Glomerular visceral epithelial cell (primary cell): ENCODE measurements at regions not wholly inside any gene's neighbourhood (a gene's known extent, or its start where the extent isn't known, plus 50 kb on each side); places are given as distances from the start of the nearest gene placed in this dataset.
"Not testable (repeated sequence)": the region's sequence is repeated elsewhere in the genome, so short reads cannot be mapped to it uniquely, and the experiment has no call there.

Experiments used
- DNase-seq: peaks from one replicate; pipeline ENCODE4 v3.0.0-alpha.2; 2016; ENCODE audit errors: extremely low spot score

DNA sequence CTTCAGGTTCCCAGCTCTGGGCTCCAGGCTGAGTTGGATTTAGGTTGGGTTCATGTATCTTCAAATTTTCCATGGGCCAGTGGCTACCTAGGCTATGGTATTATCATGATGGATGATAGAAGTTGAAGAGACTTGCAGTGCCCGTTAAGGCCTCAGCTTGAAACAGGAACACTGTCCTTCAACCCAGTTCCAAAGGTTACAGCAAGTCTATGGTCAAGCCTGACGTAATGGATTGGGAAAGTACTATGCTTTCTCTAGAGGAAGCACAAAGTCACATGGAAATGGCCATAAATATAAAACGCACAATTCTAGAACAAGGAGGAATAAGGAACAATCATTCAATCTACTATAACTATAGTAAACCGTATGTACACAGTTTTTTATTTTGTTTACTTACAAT lies 593.2 kb downstream of the ZEB2 start:
- no peak for DNase-seq

DNA sequence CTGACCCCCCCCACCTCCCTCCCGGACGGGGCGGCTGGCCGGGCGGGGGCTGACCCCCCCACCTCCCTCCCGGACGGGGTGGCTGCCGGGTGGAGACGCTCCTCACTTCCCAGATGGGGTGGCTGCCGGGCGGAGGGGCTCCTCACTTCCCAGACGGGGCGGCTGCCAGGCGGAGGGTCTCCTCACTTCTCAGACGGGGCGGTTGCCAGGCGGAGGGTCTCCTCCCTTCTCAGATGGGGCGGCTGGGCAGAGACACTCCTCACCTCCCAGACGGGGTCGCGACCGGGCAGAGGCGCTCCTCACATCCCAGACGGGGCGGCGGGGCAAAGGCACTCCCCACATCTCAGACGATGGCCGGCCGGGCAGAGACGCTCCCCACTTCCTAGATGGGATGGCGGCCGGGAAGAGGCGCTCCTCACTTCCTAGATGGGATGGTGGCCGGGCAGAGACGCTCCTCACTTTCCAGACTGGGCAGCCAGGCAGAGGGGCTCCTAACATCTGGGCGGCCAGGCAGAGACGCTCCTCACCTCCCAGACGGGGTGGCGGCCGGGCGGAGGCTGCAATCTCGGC lies 597.6 kb downstream of the ZEB2 start:
- not testable (repeated sequence) for DNase-seq

DNA sequence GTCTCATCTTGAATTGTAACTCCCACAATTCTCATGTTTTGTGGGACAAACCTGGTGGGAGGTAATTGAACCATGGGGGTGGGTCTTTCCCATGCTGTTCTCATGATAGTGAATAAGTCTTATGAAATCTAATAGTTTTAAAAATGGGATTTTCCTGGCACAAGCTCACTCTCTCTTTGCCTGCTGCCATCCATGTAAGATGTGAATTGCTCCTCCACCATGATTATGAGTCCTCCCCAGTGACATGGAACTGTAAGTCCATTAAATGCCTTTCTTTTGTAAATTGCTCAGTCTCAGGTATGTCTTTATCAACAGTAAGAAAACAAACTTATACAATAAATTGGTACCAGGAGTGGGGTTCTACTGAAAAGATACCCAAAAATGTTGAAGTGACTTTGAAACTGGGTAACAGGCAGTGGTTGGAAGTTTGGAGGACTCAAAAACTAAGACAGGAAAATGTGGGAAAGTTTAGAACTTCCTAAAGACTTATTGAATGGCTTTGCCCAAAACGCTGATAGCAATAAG lies 601.4 kb downstream of the ZEB2 start:
- no peak for DNase-seq

DNA sequence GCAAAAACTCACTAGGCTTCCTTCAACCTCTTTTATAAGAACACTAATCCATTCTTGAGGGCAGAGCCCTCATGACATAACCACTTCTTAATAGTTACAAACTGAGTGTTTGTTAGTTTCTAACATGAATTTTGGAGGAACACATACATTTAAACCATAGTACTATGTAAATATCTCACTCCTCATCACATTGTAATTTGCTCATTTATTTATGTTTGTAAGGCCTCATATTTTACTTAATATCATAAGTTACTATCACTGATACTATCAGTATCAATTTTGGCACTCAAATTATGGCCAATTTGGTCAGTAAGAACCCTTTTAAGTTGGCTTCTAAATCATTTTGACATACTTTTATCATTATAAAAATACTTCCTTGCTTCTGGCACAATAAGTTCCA lies 603.1 kb downstream of the ZEB2 start:
- no peak for DNase-seq

DNA sequence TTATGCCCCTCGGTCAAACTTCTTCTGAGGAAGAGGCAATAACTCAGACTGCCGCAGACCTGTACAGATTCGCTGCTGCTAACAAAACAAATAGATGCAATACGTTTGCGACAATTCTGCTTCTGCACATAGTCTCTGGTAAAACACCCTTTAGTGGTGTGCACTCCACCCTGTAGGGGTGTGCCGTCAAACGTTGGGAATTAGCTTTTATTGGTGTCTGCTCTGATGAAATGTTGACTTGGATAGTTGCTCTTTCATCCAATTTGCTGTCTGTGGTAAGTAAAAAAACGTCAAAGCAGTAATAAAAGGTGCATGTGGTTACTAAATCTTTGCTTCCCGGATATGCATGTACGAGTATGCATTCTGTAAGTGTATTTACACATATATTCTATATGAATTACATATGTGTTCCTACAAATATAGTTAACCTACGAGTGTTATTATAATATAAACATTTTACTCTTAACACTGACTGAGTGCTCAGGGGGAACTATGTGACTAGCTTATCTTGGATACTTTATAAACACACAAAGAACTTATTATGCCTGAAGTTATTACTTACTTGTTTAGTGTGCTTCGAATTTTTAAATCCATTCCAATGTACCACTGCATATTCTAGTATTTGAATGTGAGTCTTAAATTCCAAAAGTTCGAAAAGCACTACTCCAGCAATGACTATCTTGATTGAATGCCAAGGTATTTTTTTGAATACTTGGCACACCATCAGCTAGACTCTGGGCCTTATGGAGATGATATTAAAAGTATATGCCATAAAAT lies 610.2 kb downstream of the ZEB2 start:
- DNase-seq = no peak

DNA sequence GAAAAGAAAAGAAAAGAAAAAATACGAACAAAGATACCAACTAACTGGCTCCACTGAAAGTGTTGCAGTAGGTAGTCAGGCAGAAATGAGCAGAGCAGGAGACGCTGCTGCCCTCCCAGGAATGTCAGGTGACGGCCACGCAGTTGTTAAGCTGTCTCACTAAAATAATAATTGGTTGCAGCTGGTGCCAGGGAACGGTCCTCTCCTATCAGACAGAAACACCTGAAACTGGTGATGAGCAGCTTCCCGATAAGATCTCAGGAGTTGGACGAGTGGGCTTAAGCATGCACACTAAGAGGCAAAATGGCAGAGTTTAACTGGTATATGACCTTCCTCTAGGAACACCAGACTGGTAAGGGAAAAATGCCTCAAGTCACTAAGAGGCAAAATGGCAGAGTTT lies 611.1 kb downstream of the ZEB2 start:
- no peak for DNase-seq

DNA sequence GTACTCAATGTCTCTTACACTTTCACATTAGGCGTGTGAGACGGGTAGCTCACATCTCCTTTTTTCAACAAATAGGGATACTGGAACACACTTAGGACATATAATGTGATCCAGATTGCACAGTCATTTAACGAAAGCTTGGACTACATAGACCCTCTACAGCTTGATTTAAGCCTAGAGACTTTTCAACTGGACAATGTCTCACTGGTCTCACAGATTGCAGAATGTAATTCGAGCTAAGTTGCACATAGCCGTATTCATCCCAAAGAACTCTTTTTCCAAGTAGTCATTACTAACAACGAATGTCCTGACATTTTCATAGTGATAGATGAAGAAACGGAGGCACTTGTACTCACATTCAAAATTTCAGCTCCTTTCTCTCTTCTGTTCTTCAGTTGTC lies 612.1 kb downstream of the ZEB2 start:
- DNase-seq = no peak

DNA sequence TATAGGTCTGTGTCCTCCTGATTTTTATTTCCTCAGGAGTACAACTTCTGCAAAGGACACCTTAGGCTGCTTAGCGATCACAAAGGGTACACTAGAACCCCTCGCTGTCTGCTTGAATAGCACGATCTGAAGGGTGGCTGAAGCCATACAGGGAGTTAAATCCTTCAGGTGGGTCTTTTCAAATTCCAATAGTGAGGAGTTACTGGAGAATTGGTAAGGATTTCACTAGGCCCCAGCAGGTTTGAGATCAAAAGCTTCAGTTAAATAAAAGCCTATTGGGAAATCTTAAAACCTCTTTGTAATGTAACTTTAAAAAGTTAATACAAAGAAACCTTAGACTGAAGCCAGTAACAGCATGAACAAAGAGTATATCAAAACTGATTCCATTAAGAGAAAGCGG lies 613.1 kb downstream of the ZEB2 start:
- DNase-seq = no peak

DNA sequence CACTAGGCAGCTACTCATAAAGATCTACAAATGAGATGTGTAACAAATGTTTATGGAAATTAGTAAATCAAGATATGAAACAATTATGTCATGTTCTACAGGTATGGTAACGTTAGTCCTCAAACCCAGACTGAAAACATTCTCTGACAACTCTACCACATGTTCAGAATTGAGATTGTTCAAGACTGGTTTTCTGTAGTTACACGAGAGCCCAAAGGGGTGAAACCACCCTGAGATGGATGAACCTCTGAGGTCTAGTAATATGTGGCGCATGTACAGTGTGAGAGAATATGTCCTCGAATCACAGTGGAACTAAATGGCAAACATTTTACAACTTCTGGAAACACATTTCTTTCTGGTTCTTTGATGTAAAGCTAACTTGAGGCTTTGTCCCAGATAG lies 614.3 kb downstream of the ZEB2 start:
- DNase-seq = no peak

DNA sequence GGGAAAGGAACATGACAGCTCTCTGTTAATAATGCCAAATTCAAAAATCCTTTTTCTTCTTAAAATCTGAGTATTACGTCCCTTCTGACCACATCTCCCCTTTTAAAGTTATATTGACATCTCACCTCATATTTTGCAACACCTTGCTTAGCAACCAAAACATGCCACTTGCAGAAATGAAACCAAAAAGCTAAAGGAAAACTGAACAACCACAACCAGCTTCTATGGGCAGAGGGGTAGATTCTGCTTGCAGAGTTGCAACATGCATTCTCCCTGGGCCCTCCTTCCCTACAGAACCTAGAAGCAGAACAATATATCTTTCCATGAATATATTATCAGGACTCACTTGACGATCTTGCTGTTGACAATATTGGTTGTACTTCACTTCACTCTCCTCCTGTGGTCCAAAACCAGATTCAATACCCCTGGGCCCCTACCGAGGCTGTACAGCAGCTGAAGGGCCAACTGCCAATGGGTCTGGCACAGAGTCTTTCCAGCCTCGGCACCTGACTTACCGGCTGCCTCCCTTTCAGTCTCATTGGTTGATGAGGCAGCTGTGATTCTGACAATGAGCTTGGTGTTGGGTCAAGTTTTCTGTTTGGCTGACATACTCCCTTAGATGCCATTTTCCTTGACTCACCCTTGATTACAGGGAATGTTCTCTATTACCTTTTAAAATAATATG lies 616.6 kb downstream of the ZEB2 start:
- peak; percentile 15 for DNase-seq

DNA sequence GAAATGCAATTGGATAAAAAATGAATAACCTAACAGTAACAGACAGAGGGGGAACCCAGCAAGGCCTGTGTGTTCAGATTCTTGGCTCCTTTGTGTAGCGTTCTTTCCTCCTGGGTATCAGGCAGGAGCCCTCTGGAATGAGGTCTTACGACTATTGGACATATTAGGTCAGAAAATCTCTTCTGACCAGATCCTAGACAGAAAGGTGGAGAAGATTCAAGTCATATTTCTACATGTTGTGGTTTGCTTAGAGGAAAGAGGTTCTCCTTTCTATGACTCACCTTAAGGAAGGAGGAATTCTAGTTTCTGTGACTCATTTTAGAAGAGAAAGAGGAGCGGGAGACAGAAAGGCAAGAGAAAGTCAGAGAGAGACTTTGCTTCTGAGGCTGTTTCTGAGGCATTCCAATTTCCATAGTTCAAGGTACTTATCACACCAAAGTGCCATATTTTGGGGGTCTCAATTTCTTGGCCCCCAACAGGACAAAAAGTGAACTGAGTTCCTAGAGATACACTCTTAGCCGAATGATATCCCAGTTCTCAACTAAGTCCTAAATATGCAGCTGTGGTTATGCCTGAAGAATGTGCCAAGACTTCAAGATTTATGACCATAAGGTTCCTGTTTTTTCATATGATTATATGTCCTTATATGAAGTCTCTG lies 618.6 kb downstream of the ZEB2 start:
- DNase-seq = peak; percentile 87

DNA sequence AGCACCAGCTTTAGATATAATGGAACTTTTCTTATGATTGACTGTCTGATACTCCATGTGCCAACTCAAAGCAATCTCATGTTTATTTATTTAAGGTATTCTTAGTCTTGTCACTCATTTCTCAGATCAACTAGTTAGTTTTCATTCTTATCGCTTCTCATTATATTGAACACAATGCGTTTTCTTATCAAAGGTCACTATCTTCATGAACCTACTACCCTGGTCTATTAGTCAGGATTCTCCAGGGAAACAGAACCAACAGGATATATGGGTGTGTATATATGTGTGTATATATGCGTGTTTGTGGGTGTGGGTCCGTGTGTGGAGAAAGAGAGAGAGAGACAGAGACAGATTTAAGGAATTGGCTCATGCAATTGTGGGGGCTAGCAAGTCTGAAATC lies 619.9 kb downstream of the ZEB2 start:
- DNase-seq = no peak

DNA sequence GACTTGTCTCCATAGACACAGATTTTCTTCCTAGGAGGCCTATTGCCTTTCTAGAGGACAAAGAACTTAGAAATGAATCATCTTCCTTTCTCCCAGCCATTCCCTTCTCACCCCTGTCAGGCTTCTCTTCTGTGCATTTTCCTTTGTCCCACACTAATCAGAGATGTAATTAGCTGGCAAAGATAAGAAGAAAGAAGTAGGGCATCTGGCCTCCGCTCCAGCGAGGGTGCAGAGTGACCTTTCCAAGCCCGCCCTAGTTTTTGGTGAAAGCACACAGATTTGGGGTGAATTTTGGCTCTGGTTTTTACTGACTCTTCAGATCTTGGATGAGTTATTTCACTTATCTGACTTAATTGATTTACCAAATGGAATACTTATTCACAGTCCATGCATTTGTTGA lies 626.5 kb downstream of the ZEB2 start:
- no peak for DNase-seq

DNA sequence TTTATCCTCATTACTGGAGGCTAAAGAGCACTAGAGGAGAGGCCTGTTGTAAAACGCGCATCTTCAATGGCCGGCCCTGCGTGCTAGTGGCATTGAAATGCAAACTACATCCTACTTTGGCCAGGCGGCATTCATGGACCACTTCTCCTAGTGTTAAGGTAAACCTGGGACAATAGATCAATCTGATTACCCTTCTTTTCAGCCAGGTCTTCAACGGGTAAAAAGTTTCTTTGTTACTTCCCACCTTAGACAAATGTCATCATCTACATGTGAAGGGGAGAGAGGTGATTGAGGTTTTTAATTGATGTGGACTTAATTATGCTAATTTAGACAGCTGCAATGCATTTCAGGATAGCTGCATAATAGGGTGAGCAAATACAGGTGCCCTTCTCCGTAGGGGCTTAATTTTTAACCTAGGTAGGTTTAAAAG lies 628.0 kb downstream of the ZEB2 start:
- DNase-seq = no peak

DNA sequence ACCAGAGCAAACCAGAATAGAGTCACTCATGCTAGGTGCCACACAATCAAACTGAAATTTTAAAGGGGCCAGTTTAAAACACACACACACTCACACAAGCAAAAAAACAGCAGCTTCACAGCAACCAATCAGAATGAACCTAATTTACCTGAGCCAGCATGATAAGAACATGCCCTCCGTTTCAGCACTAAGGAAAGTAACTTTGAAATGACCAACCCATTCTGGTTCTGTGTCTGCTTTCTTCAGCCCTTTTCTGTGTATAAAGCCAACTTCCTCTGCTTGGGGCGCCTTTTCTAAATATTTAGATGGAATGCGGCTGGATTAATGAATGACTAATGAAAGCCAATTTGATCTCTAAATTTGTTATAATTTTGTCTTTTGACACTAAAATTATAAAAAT lies 629.1 kb downstream of the ZEB2 start:
- DNase-seq = no peak

DNA sequence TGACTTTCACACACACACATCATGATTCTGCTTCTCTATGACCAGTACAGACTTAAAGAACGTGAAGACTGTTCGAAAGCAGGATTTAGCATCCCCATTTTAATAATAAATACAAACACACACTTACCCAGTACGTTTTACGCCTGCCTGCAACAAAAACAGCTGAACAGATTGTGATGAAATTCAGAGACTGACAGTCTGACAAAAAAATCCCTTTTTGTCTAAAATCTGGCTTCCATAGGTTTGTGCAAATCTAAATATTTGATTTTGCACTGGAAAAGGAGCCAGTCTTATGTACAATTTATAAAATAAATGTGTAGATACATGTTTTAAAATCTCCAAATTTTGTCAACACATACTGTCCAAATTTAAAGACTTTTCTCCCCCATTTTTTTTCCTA lies 630.7 kb downstream of the ZEB2 start:
- DNase-seq = no peak

DNA sequence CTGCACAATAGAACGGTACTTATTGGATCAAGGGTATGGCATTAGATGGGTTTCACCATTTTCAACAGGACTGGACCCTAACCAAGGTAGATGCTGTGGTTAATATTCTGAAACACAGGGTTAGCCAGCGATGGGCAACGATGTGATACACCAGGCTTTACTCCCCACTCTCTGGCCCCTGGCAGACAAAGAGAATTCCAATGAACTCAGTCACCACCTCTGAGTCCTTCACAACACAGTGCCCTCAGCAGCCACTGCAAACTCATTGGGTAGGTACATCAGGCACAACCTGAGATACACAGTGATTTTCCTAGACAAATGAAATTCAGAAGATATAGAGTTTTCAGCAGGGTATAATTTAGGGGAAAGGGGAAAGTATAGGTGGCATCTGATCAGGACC lies 634.5 kb downstream of the ZEB2 start:
- peak; percentile 79 for DNase-seq

DNA sequence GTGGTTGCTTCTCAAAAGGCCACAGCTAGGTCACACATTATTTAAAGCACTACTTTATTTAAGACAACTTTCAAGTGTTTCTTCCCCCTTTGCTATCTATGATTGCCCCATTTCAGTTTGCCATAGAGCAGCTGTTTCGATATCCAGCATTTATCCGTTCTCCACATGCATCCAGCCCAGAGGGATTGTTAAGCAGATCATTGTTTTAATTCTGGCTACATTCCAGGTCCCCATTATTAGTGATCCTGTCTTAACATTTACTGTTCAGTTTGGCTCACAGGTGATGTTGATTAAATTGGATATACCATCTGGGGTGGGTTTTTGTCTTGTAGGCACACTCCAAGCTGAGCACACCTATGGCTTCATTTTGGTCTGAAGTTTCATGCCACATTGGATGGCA lies 638.7 kb downstream of the ZEB2 start:
- DNase-seq = no peak

DNA sequence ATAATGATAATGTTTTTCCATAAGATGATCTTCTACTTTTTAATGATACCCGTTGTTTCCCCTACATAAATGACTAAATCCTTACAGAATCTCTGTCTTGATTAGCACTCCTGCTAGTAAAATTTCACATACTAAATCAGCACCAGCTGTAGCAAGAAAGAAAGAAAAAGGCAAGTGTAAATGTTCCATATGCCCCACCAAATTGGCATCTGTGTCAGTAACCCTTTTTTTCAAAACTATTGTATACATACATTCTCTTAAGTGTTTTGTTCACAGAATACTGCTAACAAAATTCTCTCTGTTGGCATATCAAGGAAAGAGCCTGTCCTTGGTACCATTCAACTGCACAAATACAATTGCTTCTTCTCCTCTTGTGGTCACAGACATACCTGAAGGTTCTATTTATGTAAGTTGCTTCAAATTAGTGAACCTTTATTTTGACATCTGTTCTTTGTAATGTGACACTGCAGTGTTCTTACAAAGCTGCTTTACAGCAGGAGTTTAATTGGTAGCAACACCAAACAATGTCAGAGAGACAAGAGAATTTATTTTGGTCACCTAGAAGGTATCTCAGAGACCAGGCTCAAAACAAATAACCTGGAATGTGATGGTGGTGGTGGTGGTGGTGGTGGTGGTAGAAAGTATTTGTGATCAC lies 641.9 kb downstream of the ZEB2 start:
- no peak for DNase-seq

DNA sequence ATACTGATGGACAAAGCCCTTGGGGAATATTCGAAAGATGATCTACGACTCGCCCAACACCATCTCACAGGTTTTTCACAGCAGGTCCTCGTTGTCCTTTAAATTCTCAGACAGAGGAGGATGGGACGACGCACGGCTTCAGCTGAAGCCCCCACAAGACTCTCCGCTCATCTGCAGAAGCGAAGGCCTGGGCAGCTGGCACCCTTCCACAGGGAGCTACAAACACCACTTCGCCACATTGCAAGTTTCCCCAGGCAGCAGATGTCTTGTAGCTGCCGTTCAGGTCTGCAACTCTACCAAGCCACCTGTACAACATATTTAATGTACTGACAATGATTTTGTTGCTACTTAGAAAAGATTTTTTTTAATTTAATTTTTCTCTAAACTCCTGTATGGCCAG lies 642.9 kb downstream of the ZEB2 start:
- DNase-seq = no peak

DNA sequence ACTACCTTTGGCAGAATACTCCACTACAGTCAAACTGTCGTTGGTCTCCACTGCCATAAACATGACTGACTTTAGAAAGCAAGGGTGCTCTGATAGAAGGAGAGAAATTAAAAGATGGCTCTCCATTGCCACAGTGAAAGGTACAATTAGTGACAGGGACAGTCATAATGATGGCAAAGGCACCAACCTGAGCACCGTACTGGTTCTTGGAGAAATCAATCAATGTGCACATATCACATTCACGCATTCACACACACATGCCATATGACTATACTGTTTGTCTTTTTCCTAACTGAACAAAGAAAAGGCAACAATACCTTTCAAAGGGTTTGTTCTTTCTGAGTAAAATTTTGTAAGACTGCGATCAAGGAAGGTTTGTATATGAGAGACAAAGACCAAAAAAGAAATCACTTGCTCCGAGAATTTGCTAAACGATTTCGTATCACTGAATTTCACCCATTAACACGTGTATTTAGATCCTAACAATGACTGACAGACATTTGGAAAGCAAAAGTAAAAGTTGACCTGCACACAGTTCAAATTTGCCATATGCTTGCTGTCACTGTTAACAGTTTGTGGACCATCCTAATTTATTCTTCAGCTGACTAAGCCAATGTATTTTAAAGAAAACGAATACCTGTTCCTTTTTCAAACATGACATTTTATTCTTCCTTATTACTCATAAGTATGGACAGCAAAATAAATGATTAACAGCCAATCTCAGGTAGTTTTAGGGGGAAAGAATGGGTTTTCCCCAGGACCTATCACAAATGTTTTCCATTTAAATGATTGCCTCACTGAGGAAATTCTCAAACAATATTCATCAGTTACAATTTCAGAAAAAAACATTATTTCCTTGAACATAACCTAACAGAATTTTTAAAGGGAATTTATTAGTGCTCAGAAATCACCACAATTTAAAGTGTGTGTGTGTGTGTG lies 644.4 kb downstream of the ZEB2 start:
- DNase-seq = peak; percentile 20
